ENCODE measurements at regions not wholly inside any gene's neighbourhood (a gene's known extent, or its start where the extent isn't known, plus 50 kb on each side); places are given as distances from the start of the nearest gene placed in this dataset.
"Not testable (repeated sequence)": the region's sequence is repeated elsewhere in the genome, so short reads cannot be mapped to it uniquely, and the experiment has no call there.

GRCh38 chr2:238524426-238524983 is 97.8 kb downstream of the ASB1 start:
- intact Hi-C loops (cut with DNase I), result loop anchor here (5.0 to 10.0 kb wide), 2 partner anchors 160 to 263 kb away; no protein-coding TSS in a partner anchor
- peaks cover 0 to 16% (median 13%) of the 10 kb centered on the region in 4 donors for H3K4me1 ChIP-seq
- no peaks in the 10 kb centered on the region for H3K9me3 ChIP-seq
- DNase-seq (ENCODE audit: extremely low spot score), result no peak
- no peak overlapping the region for H3K27ac ChIP-seq (replicated peaks in 1 of 4)
- H3K36me3 ChIP-seq, result no peaks in the 10 kb centered on the region
- H3K4me3 ChIP-seq, result no peak overlapping the region
- TF ChIP-seq POLR2A (IDR thresholded peaks at IDR 0.05; ENCODE audit: low read depth) (no peak), POLR2AphosphoS5 (IDR thresholded peaks at IDR 0.05) (no peak), EP300 (IDR thresholded peaks at IDR 0.05) (no peak)
- TF ChIP-seq, protein P1, sequence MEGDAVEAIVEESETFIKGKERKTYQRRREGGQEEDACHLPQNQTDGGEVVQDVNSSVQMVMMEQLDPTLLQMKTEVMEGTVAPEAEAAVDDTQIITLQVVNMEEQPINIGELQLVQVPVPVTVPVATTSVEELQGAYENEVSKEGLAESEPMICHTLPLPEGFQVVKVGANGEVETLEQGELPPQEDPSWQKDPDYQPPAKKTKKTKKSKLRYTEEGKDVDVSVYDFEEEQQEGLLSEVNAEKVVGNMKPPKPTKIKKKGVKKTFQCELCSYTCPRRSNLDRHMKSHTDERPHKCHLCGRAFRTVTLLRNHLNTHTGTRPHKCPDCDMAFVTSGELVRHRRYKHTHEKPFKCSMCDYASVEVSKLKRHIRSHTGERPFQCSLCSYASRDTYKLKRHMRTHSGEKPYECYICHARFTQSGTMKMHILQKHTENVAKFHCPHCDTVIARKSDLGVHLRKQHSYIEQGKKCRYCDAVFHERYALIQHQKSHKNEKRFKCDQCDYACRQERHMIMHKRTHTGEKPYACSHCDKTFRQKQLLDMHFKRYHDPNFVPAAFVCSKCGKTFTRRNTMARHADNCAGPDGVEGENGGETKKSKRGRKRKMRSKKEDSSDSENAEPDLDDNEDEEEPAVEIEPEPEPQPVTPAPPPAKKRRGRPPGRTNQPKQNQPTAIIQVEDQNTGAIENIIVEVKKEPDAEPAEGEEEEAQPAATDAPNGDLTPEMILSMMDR (IDR thresholded peaks at IDR 0.05), result no peak
- no peaks in the 10 kb centered on the region for H3K27me3 ChIP-seq
- WGBS, result 92% methylated on average over 12 of the region's 15 CpGs

DNA sequence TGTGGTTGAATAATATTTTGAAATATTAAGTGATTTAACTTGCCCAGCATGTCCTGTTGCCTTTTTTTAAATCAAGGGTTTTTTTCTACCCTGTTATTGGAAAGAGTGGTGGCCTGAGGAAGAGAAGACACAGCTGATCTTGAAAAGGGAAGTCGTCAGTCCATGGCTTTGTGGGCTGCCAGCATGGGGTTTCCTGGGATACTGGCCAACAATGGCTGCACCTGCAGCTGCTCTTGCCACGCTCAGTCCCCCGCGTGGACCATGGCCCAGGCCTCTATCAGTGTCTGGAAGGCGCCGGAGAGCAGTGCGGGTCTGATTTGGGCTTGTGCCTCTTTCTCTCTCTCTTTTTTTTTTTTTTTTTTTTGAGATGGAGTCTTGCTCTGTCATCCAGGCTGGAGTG is 99.3 kb downstream of the ASB1 start:
- Histone ChIP-seq H3K4me1 (peaks cover 0 to 16% (median 13%) of the 10 kb centered on the region in 4 donors), H3K36me3 (no peaks in the 10 kb centered on the region), H3K27ac (replicated peaks in 1 of 4) (no peak overlapping the region), H3K9me3 (peaks cover 0 to 1% (median under 1%) of the 10 kb centered on the region in 4 donors), H3K4me3 (no peak overlapping the region), H3K27me3 (no peaks in the 10 kb centered on the region)
- DNase-seq (ENCODE audit: extremely low spot score), result no peak
- TF ChIP-seq EP300 (IDR thresholded peaks at IDR 0.05) (no peak), POLR2AphosphoS5 (IDR thresholded peaks at IDR 0.05) (no peak), POLR2A (IDR thresholded peaks at IDR 0.05; ENCODE audit: low read depth) (no peak)
- TF ChIP-seq, protein P1 (IDR thresholded peaks at IDR 0.05), result no peak
- intact Hi-C loops (cut with DNase I), result loop anchor here (10.0 kb wide), 1 partner anchor 159 kb away; no protein-coding TSS in a partner anchor
- WGBS, result 76% methylated on average over 7 of the region's 7 CpGs

DNA sequence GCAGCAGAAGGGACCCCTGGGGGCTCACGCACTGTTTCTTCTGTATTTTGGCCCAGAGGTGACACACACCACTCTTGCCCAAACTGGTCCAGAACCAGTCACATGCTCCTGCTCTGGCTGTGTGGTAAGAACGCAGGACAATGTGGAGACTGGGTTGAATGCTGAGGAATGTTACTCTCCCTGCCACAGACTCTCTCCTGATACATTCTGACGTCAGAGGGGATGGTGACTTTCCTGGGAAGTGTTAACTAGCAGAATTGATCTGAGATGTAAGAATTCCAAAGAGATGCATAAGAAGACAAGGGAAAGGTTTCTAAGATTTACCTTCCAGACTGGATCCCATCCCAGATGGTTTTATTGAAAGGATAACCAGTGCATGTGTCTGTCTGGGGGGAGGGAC is 100.8 kb downstream of the ASB1 start:
- 71% methylated on average over 2 of the region's 3 CpGs for WGBS

DNA sequence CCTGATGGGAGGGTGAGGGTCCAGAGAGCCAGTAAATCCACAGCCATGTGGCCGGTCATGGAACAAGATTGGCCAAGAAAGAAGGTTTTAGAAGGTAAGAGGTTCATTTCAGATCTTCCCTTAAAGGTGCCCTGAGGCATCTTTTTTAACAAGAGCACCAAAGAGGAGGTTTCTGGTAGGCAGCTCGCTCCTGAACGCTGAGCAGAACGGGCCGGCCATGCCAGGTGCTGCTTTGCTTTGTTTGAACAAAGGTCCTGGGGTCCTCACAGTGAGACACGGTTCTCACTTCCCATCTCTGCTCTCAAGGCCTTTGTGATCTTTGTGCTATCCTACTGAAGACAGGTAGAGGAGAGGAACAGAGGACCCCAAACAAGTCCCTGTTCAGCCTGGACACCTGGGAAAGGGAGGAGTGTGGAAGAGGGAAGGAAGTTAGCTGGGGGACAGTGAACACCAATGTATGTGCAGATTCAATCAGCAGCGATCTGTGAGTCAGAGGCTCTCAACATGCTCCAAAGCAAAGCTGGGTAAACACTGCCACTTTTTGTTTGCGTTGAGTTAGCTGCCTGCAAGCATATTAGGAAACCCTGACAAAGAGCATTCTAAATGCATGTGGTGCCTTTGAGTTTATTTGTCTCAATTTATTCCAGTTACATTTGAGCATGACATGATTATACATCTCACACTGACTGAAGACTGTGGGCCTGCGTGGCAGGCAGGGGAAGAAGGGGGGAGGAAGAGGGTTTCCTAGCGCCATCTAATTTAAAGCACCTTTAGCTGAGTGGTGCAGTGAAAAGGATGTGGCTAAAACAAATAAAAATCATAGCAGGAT is 102.4 kb downstream of the ASB1 start:
- TF ChIP-seq, protein P1 (IDR thresholded peaks at IDR 0.05), result no peak
- no peak for TF ChIP-seq POLR2A (IDR thresholded peaks at IDR 0.05; ENCODE audit: low read depth)
- TF ChIP-seq EP300 (IDR thresholded peaks at IDR 0.05), result no peak
- TF ChIP-seq POLR2AphosphoS5 (IDR thresholded peaks at IDR 0.05), result no peak
- no peak overlapping the region for H3K4me3 ChIP-seq
- H3K27me3 ChIP-seq, result no peaks in the 10 kb centered on the region
- peaks cover 0 to 1% (median 0%) of the 10 kb centered on the region in 4 donors for H3K4me1 ChIP-seq
- no peak overlapping the region for H3K27ac ChIP-seq (replicated peaks in 1 of 4)
- DNase-seq (ENCODE audit: extremely low spot score), result no peak
- peaks cover 0 to 10% (median 8%) of the 10 kb centered on the region in 4 donors for H3K9me3 ChIP-seq
- 80% methylated on average over 10 of the region's 10 CpGs for WGBS
- intact Hi-C loops (cut with DNase I), result loop anchor here (10.0 kb wide), 1 partner anchor 156 kb away; no protein-coding TSS in a partner anchor
- H3K36me3 ChIP-seq, result no peaks in the 10 kb centered on the region

More for the DNA sequence above, 100.8 kb downstream of the ASB1 start:
- H3K4me1 ChIP-seq, result peaks cover 0 to 16% (median 13%) of the 10 kb centered on the region in 4 donors
- H3K4me3 ChIP-seq, result no peak overlapping the region
- no peaks in the 10 kb centered on the region for H3K36me3 ChIP-seq
- peaks cover 0 to 10% (median 8%) of the 10 kb centered on the region in 4 donors for H3K9me3 ChIP-seq
- no peak for DNase-seq (ENCODE audit: extremely low spot score)
- H3K27me3 ChIP-seq, result no peaks in the 10 kb centered on the region
- intact Hi-C loops (cut with DNase I), result loop anchor here (10.0 kb wide), 1 partner anchor 157 kb away; no protein-coding TSS in a partner anchor
- no peak overlapping the region for H3K27ac ChIP-seq (replicated peaks in 1 of 4)
- TF ChIP-seq, protein P1 (IDR thresholded peaks at IDR 0.05), result no peak
- TF ChIP-seq POLR2AphosphoS5 (IDR thresholded peaks at IDR 0.05) (no peak), POLR2A (IDR thresholded peaks at IDR 0.05; ENCODE audit: low read depth) (no peak), EP300 (IDR thresholded peaks at IDR 0.05) (no peak)

- H3K27ac ChIP-seq (replicated peaks in 1 of 4); H3K4me3 ChIP-seq; DNase-seq (ENCODE audit: extremely low spot score); H3K4me1 ChIP-seq; H3K36me3 ChIP-seq; H3K9me3 ChIP-seq; intact Hi-C loops (cut with DNase I); H3K27me3 ChIP-seq: not testable (repeated sequence)
- 90% methylated on average over 3 of the region's 4 CpGs for WGBS
Observed at GRCh38 chr2:238531017-238531645, 104.4 kb downstream of the ASB1 start.

DNA sequence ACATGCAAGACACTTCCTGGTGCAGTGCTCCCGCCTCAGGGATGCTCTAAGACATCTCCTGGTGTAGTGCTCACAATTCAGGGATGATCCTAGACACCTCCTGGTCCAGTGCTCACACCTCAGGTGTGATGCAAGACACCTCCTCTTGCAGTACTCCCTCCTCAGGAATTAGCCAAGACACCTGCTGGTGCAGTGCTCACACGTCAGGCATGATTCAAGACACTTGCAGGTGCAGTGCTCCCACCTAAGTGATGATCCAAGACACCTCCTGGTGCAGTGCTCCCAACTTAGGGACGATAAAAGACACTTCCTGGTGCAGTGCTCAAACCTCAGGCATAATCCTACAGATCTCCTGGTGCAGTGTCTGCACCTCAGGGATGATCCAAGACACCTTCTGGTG is 117.0 kb downstream of the ASB1 start:
- intact Hi-C loops (cut with DNase I); H3K36me3 ChIP-seq; H3K4me3 ChIP-seq; H3K27ac ChIP-seq (replicated peaks in 1 of 4); H3K27me3 ChIP-seq; DNase-seq (ENCODE audit: extremely low spot score); H3K9me3 ChIP-seq; H3K4me1 ChIP-seq: not testable (repeated sequence)
- 50% methylated on average over 2 of the region's 3 CpGs for WGBS

All from esophagus muscularis mucosa (tissue), 4 donors.